Panc1 (cell line): ENCODE measurements at regions not wholly inside any gene's neighbourhood (a gene's known extent, or its start where the extent isn't known, plus 50 kb on each side); places are given as distances from the start of the nearest gene placed in this dataset.

Source experiments
- ATAC-seq: fragments of 200-7000 bp; cut with Tn5 transposase; 2 replicates; pipeline ENCODE4 v1.9.1; 2020; ENCODE audit warnings: mild to moderate bottlenecking, moderate library complexity
- BruUV-seq: library from RNA; stranded (reverse); fragments of 400-500 nt; replicated peaks from 2 replicates; lab custom pipeline; 2021; lab: Mats Ljungman, UMichigan
- CTCF ChIA-PET: fragments of 300-600 bp; sonication (Branson Sonifier 250); formaldehyde crosslinking; loops from one replicate; lab custom pipeline; 2022; ENCODE audit warnings: antibody characterized with exemption; lab: Charles Lee
- POLR2A ChIA-PET: fragments of 300-600 bp; sonication (Branson Sonifier 250); formaldehyde crosslinking; loops from one replicate; lab custom pipeline; 2022; ENCODE audit warnings: antibody characterized with exemption; lab: Charles Lee
- DNase-seq: peaks from one replicate; pipeline ENCODE4 v3.0.0-alpha.2; 2010; ENCODE audit warnings: low read depth, low spot score
- H3K27ac ChIP-seq: 2 replicates; pipeline ENCODE4 v1.5.1; 2011; ENCODE audit warnings: mild to moderate bottlenecking, low read length, inconsistent platforms
- H3K27me3 ChIP-seq: fragments of 200-500 bp; sonication (Bioruptor generic); 2 replicates; pipeline ENCODE4 v1.6.0; 2014; ENCODE audit warnings: low read length, inconsistent platforms; ENCODE audit not compliant: control insufficient read depth, insufficient read depth
- H3K36me3 ChIP-seq: fragments of 200-500 bp; sonication (Bioruptor generic); 2 replicates; pipeline ENCODE4 v1.5.1; 2014; ENCODE audit warnings: inconsistent platforms, mild to moderate bottlenecking, low read length, moderate library complexity; ENCODE audit not compliant: control insufficient read depth, insufficient read depth
- H3K4me1 ChIP-seq: 2 replicates; pipeline ENCODE4 v1.5.1; 2011; ENCODE audit warnings: inconsistent platforms, mild to moderate bottlenecking, low read length, moderate library complexity; ENCODE audit not compliant: control insufficient read depth, insufficient read depth
- H3K4me3 ChIP-seq, 2 experiments: 2 replicates each; pipeline ENCODE4 v1.5.1; 2011 to 2012; ENCODE audit warnings: low read depth in 2 of 2, low read length in 2 of 2, mild to moderate bottlenecking in 2 of 2, inconsistent platforms in 1 of 2, moderate library complexity in 1 of 2
- H3K9me3 ChIP-seq: fragments of 200-500 bp; sonication (Bioruptor generic); 2 replicates; pipeline ENCODE4 v1.5.1; 2014; ENCODE audit warnings: low read depth, mild to moderate bottlenecking, inconsistent platforms, low read length, moderate library complexity; ENCODE audit not compliant: control insufficient read depth, insufficient read depth
- POLR2AphosphoS5 ChIP-seq: IDR thresholded peaks from 2 replicates; pipeline ENCODE4 v1.6.1; 2012; ENCODE audit warnings: mild to moderate bottlenecking, low read depth, low read length, moderate library complexity
- REST ChIP-seq, 2 experiments: IDR thresholded peaks; 2 replicates each; pipeline ENCODE4 v1.6.1; 2011 to 2012; ENCODE audit warnings: low read depth in 2 of 2, control low read depth in 1 of 2, low read length in 1 of 2, mild to moderate bottlenecking in 1 of 2, moderate library complexity in 1 of 2; ENCODE audit not compliant: insufficient read depth in 1 of 2
- SIN3A ChIP-seq: IDR thresholded peaks from 2 replicates; pipeline ENCODE4 v1.6.1; 2012; ENCODE audit warnings: low read depth, mild to moderate bottlenecking, low read length, moderate library complexity, borderline replicate concordance; ENCODE audit not compliant: insufficient read depth
- TCF7L2 ChIP-seq: IDR thresholded peaks from 2 replicates; pipeline ENCODE4 v1.6.1; 2011; ENCODE audit warnings: mild to moderate bottlenecking, low read depth, low read length, inconsistent platforms
- in situ Hi-C: cut with HindIII; loops from 2 replicates; pipeline ENCODE4 v1.10.0; 2016; ENCODE audit warnings: low sequenced_read_pairs, low pct_unique_long_range_greater_than_20kb
- intact Hi-C: fragments of 100-400 bp; cut with micrococcal nuclease; formaldehyde crosslinking; loops from one replicate; pipeline ENCODE4 v1.10.0; 2022; ENCODE audit not compliant: unreplicated experiment
- TF ChIP-seq, protein P1 (sequence below): fragments of 450-650 bp; IDR thresholded peaks from 2 replicates; pipeline ENCODE4 v1.5.1; 2017; ENCODE audit warnings: mild to moderate bottlenecking

DNA sequence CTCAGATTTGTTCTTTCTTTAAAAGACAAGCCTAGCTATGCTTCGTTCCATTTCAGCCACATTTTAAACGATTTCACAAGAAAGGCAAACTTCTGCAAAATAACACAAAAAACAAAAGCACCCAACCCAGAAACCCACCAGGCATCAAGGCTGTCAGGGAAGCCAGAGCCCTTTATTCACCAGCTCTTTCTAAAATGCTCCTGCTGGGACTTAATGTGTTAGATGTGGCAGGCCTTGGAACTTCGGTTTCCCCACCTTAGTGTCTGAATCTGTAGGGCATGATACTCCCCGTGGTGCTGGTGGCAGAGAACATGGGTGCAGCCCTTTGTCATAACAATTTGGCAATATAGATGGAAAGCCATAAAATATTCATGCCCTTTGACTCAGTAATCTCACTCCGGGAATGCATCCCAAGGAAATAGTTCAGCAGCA, 56.8 kb upstream of the LCTL start:
- no TSS peak for BruUV-seq
- ATAC-seq, result no peak
- Histone ChIP-seq H3K27ac (peak overlapping the region; percentile 36; the same call in 1 of the 2 replicates), H3K36me3 (no peaks in the 10 kb centered on the region), H3K4me3 (no peak overlapping the region), H3K27me3 (no peaks in the 10 kb centered on the region), H3K9me3 (no peaks in the 10 kb centered on the region), H3K4me1 (peaks cover 37% of the 10 kb centered on the region)
- intact Hi-C loops, result no loop called here
- ChIA-PET POLR2A (no interaction called here), CTCF (interaction anchor here (0.9 to 1.0 kb wide), 2 partner anchors 11 to 13 kb away, joined by 3 read pairs; no protein-coding TSS in a partner anchor)
- TF ChIP-seq REST (IDR thresholded peaks at IDR 0.05; ENCODE audit: insufficient read depth in 1 of 2, low read depth in 2 of 2, low read length in 1 of 2) (no peak), POLR2AphosphoS5 (no peak), TCF7L2 (no peak), SIN3A (no peak)
- TF ChIP-seq, protein P1, sequence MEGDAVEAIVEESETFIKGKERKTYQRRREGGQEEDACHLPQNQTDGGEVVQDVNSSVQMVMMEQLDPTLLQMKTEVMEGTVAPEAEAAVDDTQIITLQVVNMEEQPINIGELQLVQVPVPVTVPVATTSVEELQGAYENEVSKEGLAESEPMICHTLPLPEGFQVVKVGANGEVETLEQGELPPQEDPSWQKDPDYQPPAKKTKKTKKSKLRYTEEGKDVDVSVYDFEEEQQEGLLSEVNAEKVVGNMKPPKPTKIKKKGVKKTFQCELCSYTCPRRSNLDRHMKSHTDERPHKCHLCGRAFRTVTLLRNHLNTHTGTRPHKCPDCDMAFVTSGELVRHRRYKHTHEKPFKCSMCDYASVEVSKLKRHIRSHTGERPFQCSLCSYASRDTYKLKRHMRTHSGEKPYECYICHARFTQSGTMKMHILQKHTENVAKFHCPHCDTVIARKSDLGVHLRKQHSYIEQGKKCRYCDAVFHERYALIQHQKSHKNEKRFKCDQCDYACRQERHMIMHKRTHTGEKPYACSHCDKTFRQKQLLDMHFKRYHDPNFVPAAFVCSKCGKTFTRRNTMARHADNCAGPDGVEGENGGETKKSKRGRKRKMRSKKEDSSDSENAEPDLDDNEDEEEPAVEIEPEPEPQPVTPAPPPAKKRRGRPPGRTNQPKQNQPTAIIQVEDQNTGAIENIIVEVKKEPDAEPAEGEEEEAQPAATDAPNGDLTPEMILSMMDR, result no peak
- in situ Hi-C loops, result no loop called here
- no peak for DNase-seq

GRCh38 chr15:66623801-66624453, 58.1 kb upstream of the LCTL start:
- ATAC-seq (no peak), DNase-seq (no peak)
- in situ Hi-C loops, result no loop called here
- TF ChIP-seq TCF7L2 (no peak), REST (IDR thresholded peaks at IDR 0.05; ENCODE audit: insufficient read depth in 1 of 2, low read depth in 2 of 2, low read length in 1 of 2) (no peak), SIN3A (no peak), POLR2AphosphoS5 (no peak)
- TF ChIP-seq, protein P1, result no peak
- Histone ChIP-seq H3K9me3 (no peaks in the 10 kb centered on the region), H3K4me1 (peaks cover 32% of the 10 kb centered on the region), H3K36me3 (no peaks in the 10 kb centered on the region), H3K27ac (no peak overlapping the region), H3K4me3 (no peak overlapping the region), H3K27me3 (no peaks in the 10 kb centered on the region)
- CTCF ChIA-PET, result interaction anchor here (0.9 to 1.0 kb wide), 2 partner anchors 10 to 14 kb away, joined by 3 read pairs; no protein-coding TSS in a partner anchor
- intact Hi-C loops, result no loop called here
- POLR2A ChIA-PET, result no interaction called here
- no TSS peak for BruUV-seq
